ENCODE measurements at regions not wholly inside any gene's neighbourhood (a gene's known extent, or its start where the extent isn't known, plus 50 kb on each side); places are given as distances from the start of the nearest gene placed in this dataset.
"Not testable (repeated sequence)": the region's sequence is repeated elsewhere in the genome, so short reads cannot be mapped to it uniquely, and the experiment has no call there.

DNA sequence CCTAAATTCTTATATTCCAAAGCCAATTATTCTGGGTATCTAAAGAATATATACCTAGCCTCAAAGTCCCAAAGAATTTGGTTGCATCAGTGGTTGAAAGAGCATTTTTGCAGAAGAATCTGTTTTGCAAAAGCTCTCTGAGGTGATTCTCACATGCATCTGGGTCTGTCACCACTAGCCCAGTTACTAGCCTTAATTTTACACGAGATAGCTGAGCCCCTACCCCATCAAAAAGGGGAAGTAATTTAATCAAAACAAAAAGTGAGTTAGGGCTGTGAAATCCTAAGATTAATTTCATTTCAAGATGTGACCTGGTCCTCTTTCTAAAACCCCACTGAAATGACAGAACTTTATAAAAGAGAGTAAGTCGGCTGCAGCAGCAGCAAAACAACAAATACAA is 53.7 kb upstream of the ZSCAN2 start:
- not testable (repeated sequence) for DNase-seq (ENCODE audit: low read depth in 2 of 2)

GRCh38 chr15:84550503-84550902 is 50.3 kb upstream of the ZSCAN2 start:
- DNase-seq (ENCODE audit: low read depth in 2 of 2): not testable (repeated sequence)
